KOPT-K1 (cell line): ENCODE measurements at regions not wholly inside any gene's neighbourhood (a gene's known extent, or its start where the extent isn't known, plus 50 kb on each side); places are given as distances from the start of the nearest gene placed in this dataset.

Source experiments
- H3K27ac ChIP-seq: fragments of 200-600 bp; sonication (generic); 2 replicates; pipeline ENCODE4 v1.5.1; 2016; ENCODE audit warnings: antibody characterized with exemption, mild to moderate bottlenecking, low read depth, low read length; ENCODE audit not compliant: poor library complexity, severe bottlenecking
- H3K36me3 ChIP-seq: fragments of 200-600 bp; sonication (generic); 2 replicates; pipeline ENCODE4 v1.5.1; 2017; ENCODE audit warnings: antibody characterized with exemption, mild to moderate bottlenecking, low read length, moderate library complexity; ENCODE audit not compliant: insufficient read depth
- H3K9me3 ChIP-seq: fragments of 200-600 bp; sonication (generic); 2 replicates; pipeline ENCODE4 v1.5.1; 2017; ENCODE audit warnings: antibody characterized with exemption, low read length, mild to moderate bottlenecking; ENCODE audit not compliant: insufficient read depth, poor library complexity, severe bottlenecking

DNA sequence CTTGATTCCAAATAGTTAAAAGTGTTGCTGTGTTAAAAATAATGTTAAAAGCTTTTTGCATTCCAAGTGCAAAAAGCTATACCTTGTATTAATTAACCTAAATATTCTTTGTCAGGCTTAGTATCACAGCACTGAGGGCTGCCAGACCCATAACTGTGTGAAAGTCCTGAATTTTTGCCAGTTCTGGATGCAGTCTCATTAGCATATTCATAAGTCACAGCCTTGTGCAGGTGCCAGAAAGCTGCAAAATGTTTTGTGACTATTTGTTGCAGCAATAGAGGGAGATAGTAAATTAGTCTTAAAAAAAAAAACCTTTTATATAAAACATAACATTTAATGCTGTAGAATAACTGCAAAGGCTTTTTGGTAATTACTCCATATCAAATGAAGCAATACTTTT, 56.6 kb downstream of the SLITRK1 start:
- Histone ChIP-seq H3K27ac (no peak overlapping the region), H3K36me3 (no peaks in the 10 kb centered on the region), H3K9me3 (peaks cover 15% of the 10 kb centered on the region)

DNA sequence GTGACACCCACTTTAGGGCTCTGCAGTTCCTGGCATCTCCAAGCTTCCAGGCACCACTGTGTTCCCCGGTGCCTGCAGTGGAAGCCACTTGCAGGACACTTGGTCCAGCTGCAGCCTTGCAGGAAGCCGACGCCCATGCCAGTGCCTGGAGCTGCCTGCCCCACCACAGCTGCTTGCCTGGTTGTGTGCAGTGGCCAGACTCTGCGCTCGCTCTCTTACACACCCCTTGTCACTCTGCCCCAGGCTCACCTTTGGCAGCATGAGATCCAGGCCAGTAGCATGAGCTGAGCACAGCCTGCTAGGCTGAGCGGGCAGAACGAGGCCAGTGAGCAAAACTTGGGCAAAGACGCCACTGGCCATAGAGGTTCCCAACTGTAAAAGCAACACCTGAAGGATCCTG, 57.7 kb downstream of the SLITRK1 start:
- Histone ChIP-seq H3K36me3 (no peaks in the 10 kb centered on the region), H3K27ac (no peak overlapping the region), H3K9me3 (peaks cover 15% of the 10 kb centered on the region)

GRCh38 chr13:83824120-83824519, 58.2 kb downstream of the SLITRK1 start:
- peaks cover 15% of the 10 kb centered on the region for H3K9me3 ChIP-seq
- H3K36me3 ChIP-seq: no peaks in the 10 kb centered on the region
- no peak overlapping the region for H3K27ac ChIP-seq

- peaks cover 12% of the 10 kb centered on the region for H3K9me3 ChIP-seq
- no peak overlapping the region for H3K27ac ChIP-seq
- no peaks in the 10 kb centered on the region for H3K36me3 ChIP-seq
Observed at GRCh38 chr13:83819611-83820010, 62.7 kb downstream of the SLITRK1 start.

- H3K36me3 ChIP-seq: no peaks in the 10 kb centered on the region
- no peak overlapping the region for H3K27ac ChIP-seq
- H3K9me3 ChIP-seq: peaks cover 8% of the 10 kb centered on the region
Observed at GRCh38 chr13:83819156-83819555, 63.1 kb downstream of the SLITRK1 start.

DNA sequence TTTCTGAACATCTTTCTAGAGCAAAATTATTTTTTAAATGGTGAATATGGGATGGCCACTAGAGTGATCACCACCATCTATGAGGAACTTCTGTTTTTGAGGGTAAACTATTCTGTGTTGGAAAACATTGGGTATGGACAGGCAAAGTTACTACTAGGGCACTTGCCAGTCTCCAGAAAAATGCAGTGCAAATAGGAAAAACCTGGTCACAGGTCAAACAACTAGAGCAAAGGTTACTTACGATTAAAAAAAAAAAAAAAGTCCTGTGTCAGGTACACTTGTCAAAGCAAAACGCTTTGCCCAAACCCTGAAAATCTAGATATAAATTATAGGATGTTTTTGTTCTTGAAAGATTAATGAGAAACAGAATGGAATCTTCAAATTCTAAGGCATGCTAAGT, 66.2 kb downstream of the SLITRK1 start:
- Histone ChIP-seq H3K27ac (no peak overlapping the region), H3K9me3 (no peaks in the 10 kb centered on the region), H3K36me3 (no peaks in the 10 kb centered on the region)

- Histone ChIP-seq H3K27ac (no peak overlapping the region), H3K9me3 (no peaks in the 10 kb centered on the region), H3K36me3 (no peaks in the 10 kb centered on the region)
Observed at GRCh38 chr13:83815598-83815997, 66.7 kb downstream of the SLITRK1 start.

GRCh38 chr13:83810136-83810535, 72.1 kb downstream of the SLITRK1 start:
- no peak overlapping the region for H3K27ac ChIP-seq
- no peaks in the 10 kb centered on the region for H3K9me3 ChIP-seq
- no peaks in the 10 kb centered on the region for H3K36me3 ChIP-seq

- Histone ChIP-seq H3K9me3 (no peaks in the 10 kb centered on the region), H3K36me3 (no peaks in the 10 kb centered on the region), H3K27ac (no peak overlapping the region)
Observed at GRCh38 chr13:83804356-83804962, 77.8 kb downstream of the SLITRK1 start.

DNA sequence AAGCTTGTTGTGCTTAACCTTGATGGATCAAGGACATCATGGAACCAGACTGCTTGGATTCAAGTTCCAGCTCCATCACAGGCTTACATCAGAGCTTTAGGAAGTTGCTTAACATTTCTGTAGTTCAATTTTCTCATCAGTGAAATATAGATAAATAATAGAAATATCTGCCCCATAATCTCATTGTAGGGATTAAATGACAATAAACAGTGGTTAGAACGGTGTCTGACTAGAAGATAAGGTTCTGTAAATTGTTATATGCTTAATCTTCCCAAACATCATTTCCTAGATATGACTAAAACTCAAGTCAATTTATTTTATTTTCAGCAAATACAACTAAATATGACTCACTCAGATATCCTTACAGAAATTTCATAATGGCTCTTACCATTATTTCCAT, 83.5 kb downstream of the SLITRK1 start:
- no peak overlapping the region for H3K27ac ChIP-seq
- H3K36me3 ChIP-seq: no peaks in the 10 kb centered on the region
- H3K9me3 ChIP-seq: no peaks in the 10 kb centered on the region

GRCh38 chr13:83796364-83796763, 85.9 kb downstream of the SLITRK1 start:
- Histone ChIP-seq H3K36me3 (no peaks in the 10 kb centered on the region), H3K27ac (no peak overlapping the region), H3K9me3 (no peaks in the 10 kb centered on the region)

DNA sequence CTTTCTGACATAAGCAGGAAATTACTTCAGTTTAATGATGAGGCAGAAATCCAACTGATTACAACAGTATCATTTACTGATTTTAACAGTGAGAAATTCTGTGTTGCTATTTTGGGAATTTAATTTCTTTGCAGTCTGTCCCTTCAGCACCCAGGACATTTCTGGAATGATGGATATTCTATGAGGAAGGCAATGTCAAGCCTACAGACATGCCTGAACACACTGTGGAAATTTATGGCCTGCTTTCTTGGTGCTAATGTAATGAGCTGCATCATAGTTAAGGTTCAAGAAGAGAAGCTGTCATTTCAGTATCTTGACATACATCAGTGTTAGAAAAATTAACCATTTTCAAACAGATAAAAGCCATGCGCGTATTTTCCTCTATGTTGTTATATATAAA, 87.7 kb downstream of the SLITRK1 start:
- H3K27ac ChIP-seq: no peak overlapping the region
- no peaks in the 10 kb centered on the region for H3K36me3 ChIP-seq
- H3K9me3 ChIP-seq: no peaks in the 10 kb centered on the region

DNA sequence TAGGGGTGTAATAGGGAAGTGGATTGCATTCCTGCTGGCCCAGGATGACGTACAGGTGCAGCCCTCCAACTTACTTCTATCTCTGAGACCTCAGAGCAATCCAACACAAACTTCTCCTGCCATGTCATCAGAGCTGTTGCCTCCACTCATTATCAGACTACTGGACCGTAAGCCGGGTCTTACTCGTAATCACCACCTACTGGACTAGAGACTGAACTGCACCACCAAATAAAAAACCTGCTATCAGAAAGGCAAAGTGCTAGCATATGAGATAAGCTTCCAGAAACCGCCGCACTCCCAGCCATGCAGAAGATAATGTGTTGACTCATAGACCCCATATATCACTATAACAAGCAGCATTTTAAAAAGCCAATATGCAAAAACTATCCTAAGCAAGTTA, 102.0 kb downstream of the SLITRK1 start:
- no peaks in the 10 kb centered on the region for H3K36me3 ChIP-seq
- no peaks in the 10 kb centered on the region for H3K9me3 ChIP-seq
- no peak overlapping the region for H3K27ac ChIP-seq

DNA sequence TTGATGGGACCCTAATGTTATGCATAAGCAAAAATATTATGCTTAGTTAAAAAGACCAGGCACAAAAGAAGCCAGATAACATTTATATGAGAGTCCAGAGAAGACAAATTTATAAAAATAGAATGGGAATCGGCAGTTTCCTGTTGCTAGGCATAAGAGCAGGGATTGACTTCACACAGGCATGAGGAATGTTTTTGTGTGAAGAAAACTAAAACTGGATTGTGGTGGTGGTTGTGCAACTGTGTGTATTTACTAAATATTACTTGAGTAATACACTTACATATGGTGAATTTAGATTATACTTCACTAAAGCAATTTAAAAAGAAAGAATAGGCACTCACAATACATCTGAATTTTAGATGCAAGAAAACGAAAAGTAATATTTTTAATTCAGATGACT, 108.3 kb downstream of the SLITRK1 start:
- Histone ChIP-seq H3K27ac (no peak overlapping the region), H3K9me3 (no peaks in the 10 kb centered on the region), H3K36me3 (no peaks in the 10 kb centered on the region)

DNA sequence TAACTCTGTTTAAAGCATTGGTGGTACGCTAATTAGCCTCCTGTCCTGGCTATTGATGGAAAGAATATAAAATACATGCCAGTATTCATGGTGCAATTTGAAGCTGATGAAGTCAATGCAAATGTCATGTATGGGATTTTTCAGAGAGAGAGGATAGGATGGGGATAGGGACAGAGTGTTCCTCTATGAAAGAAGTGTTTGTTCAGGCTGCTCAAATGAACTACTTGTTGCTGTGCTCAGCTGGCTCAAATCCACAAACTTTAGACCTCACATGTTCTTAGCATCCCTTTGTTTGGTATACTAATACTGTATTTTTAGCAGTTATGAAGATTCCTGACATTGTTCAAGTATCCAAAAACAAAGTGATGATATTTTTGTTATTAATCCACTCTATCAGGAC, 116.5 kb downstream of the SLITRK1 start:
- H3K9me3 ChIP-seq: no peaks in the 10 kb centered on the region
- H3K36me3 ChIP-seq: no peaks in the 10 kb centered on the region
- H3K27ac ChIP-seq: no peak overlapping the region

DNA sequence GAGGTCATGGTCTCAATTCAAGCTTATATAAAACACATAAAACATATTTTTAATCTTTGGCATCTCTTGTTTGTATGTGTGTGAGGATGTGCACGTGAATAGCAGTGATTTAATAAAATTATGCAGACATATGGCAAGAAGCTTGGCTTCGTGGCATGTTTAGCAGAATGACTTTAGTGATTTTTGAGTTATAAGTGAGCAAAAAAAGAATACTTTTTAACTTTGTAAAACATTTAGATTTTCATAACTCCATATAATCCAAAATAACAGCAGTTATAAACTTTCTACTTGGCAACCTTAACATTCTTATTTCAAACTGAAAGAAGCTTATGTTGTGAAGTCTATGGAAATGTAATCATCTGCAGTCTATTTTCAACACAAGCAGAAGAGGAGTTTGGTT, 120.6 kb downstream of the SLITRK1 start:
- H3K36me3 ChIP-seq: no peaks in the 10 kb centered on the region
- H3K27ac ChIP-seq: no peak overlapping the region
- no peaks in the 10 kb centered on the region for H3K9me3 ChIP-seq
